GM19043 (cell line): ENCODE measurements at regions not wholly inside any gene's neighbourhood (a gene's known extent, or its start where the extent isn't known, plus 50 kb on each side); places are given as distances from the start of the nearest gene placed in this dataset.

Source experiments
- ATAC-seq: cut with Tn5 transposase; IDR thresholded peaks from one replicate; pipeline ENCODE4 v1.9.1; 2021; ENCODE audit warnings: low read depth; ENCODE audit not compliant: unreplicated experiment

DNA sequence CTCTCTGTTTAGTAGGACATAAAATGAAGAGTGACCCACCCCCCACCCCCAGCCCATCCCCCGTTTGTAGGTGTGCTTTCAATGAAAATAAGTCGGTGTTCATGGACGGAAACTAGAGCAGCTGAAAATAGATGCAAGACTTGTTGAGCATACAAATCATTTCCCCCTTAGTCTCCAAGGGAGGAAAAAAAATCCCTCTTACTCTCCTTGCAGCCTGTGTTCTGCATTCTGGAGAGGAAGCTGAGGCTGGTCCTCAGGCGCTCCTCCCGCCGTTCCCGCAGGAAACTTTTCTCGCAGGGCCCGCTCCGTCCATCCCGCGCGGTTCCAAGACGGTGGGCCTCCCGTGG is 259.0 kb upstream of the E2F7 start:
- no peak for ATAC-seq

DNA sequence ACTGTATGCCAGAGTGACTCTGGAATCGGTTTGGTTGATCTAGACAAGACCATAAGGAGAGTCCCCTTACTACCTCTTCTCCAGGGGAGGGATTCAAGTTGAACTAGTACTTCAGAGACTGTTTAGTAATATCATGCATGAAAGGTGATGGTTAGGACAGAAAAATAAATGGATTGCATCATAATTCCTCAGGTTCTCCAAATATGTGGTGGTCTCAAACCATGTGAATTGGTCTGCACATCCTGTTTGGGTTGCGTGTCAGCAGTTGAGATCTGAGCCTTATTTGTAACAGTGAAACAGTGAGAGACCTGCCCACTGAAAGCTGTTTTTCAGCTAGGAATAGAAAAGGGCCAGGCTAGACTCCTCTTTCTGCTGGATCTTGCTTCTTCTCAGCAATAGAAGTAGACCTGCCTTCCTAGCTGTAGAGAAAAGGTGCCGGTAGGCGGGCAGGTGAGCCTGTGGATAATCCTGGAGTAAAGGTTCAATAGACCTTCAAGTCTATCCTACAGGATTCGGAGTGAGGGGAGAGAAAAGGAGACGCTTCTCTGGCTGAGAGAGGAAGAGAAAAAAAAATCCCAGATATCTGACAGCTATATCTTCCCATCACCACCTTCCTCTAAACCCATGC is 258.5 kb upstream of the E2F7 start:
- no peak for ATAC-seq

DNA sequence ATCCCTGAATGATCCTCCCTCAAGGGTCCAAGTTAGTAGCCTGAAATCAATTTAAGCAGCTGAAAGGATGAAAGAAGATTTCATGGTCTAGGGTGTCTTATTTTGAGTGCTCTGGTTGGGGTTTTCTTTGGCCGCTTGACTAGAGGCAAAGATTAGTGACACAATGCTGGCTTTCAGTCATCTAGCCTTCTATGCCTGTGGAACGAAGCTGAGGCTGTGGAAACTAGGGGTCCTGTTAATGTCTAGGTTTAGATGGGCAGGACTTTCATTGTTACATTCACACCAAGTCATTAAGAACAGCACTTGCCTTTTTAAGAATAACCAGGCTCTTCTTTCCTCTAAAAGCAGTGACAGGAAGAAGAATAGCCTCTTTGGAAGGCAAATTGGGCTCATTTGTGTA is 253.8 kb upstream of the E2F7 start:
- no peak for ATAC-seq

DNA sequence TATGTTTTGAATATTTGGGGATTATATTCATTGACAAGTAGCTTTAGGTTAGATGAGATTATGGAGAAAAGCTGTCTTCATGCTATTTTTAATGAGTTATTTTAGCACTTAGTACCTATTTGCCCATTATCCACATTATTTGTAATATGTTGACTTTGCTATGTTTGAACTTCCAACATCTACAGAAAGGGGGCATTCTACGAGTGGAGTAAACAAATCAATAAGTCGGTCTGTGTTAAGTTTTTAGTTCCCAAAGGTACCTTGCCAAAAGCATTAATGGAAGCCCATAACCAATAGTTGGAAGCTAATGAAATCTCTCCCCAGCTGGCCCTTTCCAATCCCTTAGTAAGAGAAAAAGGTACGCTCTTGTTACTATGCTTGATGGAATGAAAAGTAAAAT is 250.0 kb upstream of the E2F7 start:
- ATAC-seq, result no peak

DNA sequence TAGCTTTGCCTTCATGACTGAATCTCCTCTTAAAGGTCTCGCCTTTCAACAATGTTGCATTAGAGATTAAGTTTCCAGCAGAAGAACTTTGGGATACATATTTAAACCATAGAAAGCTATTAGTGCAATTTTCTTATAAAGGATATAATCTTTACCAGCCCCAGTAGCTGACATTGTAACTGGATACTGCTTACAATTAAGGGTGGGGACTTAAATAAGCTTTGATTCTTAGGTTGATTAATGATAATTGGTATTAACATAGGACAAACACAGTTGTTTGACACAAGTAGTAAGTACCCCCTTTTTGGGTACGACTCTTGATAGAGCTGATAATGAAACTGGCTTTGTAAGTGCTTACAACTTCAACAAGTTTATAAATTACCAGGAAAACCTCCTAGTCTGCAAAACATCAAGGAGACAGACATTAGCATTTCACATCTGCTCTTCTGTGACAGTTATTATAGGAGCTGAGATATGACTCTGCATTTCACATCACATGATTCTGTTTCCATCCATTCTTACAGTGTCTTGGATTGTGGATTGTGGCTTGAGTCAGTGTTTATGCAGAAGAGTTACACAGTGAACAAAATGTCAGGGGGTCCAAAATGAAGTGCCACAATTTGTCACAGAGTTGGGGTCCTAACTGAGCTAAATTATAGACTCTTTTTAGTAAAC is 249.1 kb upstream of the E2F7 start:
- no peak for ATAC-seq

DNA sequence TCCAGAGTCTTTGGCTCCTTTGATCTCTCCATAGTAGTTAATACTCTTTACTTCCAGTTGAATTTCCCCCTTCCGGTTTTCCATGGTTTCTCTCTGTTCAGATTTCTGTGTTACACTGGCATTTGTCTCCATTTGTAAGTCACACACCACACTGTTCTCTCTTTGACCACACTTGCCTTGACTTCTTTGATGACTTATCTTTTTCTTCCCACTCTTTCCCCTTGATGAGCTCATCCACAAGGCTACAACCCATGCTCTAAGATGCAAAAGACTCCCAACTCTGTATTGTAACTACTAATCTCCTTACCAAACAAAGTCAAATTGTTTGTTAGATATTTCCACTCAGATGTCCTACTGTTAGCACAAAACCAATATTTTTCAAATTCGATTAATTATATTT is 242.7 kb upstream of the E2F7 start:
- no peak for ATAC-seq

DNA sequence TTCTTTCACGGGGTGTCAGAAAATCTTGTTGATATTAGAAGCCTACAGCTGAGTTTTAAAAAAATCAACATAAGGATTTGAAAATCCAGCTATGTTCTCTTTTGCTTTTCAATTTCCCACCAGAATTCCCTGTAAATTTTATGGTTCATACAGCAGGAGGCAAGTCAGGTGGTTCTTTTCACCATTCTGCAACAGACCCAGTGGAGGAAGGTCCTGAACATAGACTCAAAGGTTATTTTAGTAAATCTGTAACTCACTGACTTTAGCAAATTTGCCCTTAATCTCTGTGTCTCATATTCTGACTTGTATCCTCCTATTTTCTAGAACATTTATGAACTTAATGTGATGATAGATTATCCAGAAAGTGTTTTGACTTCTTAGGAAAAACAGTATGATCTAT is 235.4 kb upstream of the E2F7 start:
- ATAC-seq, result no peak

DNA sequence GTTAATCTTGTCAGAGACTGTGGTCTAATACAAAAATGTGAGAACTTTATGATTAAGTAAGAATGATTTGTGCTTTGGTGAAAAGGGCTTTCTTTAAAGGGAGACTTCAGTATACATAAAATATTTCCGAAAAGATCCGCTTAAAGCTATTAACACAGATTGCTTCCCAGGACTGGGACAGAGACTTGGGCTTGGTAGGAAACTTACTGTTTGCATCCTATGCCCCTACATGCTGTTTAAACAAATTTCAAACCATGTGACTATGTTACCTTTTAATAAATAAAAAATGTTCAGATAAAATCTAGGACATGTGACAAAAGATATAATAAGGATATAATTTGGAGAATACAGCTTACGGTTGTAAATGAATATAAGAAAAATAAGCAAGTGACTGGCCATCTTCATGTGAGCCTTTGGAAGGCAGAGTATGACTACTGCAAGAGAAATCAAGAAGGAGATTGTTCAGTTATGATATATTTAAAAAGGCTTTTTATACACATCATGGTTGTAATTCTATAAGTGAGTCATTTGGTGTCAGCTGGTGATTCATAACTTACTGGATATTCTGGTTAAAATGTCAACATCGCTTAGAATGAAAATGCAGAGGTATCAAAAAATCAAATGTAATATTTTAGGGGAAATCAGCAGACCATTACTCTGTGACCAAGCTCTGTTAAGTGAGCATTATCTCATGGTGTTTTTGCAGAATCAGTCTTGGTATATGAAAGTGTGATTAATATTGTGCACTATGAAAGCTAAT is 234.7 kb upstream of the E2F7 start:
- ATAC-seq, result no peak

DNA sequence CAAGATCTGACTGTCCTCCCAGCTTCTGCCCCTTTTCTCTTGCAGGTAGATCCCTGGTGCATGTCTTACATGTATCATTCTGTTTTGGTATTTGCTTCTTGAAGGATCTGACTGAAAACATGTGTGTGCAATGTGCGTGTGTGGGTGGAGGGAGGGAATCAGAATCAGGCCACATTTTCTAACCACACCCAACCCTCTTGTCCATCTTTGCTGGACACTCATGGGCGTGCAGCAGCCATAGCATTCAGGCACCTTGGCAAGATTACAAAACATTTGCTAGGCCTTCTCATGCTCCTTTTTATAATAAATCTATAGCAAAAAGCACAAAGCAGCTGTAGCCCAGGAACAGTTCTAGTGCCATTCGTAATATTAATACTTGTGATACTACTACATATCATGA is 233.6 kb upstream of the E2F7 start:
- ATAC-seq, result no peak

DNA sequence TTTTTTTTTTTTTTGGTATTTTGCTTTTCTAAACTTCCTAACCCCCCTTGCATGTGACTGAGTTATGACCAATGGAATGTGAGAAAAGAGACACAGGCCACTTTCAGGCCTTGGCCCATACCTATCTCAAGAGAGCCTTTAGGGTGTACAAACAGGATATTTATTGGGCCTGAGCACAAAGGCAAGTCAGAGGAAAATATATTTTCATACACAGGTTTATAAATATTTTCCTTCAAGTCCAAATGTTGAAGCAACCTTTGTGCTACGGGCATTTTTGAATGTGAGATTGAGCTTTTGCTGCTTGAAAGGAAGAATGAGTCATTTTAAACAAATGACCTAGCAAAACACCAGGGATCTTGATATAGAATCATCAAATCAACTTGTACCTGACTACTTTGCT is 228.6 kb upstream of the E2F7 start:
- ATAC-seq, result no peak

DNA sequence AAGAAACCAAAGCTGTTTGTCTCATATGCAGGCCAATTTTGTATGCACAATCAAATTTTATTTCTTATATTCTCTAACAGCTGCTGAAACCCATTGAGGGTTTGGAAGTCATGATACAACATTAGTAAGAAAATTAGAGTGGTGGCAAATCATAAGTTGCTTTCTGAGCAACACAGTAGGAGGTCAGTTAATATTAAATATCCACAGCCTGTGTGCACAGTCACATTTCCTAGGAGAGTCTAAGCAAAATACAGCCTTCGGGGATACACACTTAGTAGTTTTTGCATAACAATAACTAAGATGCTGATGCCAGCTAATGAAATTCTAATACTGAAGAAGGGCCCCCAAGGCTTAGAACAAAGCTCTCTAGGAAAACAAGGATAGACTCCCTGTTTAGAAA is 209.6 kb upstream of the E2F7 start:
- ATAC-seq, result no peak

DNA sequence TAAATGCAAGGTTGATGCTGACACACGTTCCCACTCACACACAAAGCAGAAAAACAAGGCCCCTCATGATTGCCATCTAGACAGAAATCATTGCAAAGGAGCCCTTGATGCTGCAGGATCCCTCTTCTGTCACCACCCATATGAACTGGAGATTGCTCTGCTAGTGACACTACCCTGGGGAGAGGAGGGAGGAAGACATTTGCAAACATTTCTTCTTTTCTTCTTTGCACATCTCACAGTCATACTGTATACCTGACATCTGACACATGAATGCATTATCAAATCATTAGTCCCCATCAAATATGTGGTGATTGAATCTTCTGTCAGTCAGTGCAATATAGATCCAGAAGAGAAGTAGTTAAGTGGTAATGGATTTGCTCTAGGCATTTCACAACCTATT is 208.5 kb upstream of the E2F7 start:
- no peak for ATAC-seq

DNA sequence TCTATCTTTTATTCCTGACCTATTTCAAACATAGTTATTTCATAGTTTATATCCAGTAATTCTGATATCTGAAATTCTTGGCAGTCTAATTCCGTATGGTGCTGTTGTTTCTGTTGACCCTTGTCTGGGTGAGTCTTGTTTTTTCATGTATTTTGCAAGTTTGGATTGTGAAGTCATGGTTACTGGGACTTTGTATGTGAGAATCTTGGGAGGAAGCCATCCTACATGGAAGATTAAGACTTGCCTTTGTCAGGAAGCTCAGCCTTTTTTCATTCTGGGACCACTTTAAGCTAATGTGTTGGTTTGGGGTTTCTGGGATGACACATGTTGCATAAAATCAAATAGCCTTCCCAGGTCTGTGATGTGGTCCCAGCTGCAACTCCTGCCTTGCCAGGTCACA is 191.6 kb upstream of the E2F7 start:
- ATAC-seq, result no peak

DNA sequence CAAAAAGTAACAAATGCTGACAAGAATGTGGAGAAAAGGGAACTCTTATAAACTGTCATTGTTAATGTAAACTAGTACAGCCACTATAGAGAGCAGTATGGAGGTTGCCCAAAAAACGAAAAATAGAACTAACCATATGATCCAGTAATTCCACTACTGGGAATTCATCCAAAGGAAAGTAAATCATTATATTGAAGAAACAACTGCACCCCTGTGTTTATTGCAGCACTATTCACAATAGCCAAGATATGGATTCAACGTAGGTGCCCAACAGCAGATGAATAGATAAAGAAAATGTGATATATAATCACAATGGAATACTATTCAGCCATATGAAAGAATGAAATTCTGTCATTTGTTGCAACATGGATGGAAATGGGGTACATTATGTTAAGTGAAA is 188.0 kb upstream of the E2F7 start:
- no peak for ATAC-seq

DNA sequence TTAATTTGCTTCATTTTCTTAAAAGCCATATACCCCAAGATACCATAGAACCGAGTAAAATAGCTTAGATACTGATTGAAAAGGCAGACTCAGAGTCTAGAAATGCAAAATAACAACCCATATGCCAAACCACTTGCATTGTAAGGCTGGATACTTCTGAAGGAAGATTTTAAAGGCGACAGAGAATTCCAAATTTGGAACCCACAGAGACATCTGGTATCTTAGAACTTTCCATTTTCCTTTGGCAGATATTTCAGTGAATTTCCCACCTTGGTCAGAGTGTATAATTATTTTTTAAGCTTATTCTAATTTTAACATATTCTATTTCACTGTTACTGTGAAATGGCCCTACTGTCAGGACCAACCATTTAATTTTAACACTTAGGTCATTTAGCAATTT is 186.4 kb upstream of the E2F7 start:
- ATAC-seq, result no peak

DNA sequence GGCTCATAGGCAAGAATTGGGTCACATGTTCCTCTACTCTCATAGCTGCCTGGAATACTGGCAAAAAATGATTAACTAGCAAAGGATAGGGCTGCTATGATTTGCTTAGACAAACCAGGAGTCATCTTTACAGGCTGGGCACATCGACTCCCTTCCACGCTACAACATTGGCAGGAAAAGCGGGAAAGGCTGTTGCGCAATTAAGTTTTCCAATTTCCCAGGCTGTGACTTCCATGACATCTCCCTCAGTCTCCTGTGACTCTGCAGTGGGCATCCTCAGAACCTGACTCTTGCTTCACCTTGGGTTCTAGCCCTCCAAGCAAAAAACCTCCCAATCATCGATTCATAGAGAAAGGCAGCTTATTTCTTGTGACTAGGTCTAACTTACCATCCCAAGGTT is 184.5 kb upstream of the E2F7 start:
- ATAC-seq, result no peak

DNA sequence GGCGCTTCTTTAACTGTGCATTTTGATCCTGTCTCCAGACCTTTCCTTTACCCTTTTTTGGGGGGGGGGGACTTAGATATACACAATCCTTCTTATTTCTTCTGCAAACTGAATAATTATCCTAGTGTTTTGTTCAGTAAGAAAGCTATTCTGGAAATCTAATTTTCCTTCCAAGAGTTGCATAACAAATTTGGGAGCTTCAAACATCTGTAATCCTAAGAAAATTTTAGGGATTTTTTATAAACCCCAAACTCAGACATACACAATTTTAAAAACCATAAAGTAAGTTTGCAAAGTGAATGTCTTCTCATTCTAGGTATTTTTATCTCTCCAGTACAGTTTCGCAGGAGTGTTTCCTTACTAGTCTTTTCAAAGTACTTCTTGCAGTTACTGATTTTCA is 182.7 kb upstream of the E2F7 start:
- no peak for ATAC-seq

DNA sequence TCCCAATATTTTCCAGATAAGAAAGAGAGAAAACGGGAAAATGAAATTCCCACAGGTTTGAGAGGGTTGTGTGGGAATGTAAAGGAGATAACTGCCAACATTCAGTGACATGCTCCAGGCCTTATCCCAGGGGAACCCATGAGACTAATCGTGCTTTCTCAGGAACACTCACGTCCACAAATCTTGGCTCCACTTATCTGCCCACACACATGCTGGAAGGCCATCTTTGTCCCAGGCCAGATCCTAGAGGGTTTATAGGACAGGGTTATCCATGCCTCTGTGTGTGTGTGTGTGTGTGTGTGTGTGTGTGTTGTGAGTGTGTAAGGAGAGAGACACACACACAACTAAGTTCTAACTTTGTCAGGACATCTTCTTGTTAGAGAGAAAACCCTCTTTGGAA is 182.2 kb upstream of the E2F7 start:
- no peak for ATAC-seq

DNA sequence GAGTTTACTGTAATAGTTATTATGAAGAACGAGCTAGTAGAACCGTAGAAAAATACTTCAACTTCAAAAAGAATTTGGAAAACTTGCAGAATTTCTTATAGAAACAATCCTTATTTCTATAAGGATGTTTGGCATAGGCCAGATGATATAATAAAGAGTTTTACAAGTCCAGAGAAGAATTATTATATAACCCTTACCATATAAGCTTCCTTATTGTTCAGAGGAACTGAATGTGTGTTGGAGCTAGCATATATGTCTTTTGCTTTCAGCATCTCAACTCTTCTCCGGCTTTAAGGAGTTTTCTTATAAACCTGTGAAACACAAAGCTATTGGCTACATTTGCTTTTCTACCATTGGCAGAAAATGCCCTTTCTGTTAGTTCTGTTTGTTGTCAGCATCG is 178.0 kb upstream of the E2F7 start:
- no peak for ATAC-seq

DNA sequence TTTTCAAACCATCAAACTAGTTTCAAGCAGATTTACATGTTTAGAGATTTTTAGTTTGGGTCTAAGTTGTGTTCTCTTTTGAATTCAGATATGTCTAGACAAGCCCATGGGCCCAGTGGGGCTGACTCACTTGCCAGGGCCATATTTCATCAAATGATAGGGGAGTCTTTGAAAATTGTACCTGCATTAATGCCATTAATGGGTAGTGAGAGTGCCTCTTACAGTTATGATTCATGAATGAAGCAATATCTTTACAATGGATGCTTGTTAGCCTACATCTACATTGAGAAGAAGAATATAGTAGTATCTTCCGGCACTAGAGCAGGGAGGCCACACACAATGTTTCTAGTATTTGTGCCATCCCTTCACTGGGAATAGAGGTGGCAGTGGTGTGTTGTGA is 174.2 kb upstream of the E2F7 start:
- ATAC-seq, result no peak

DNA sequence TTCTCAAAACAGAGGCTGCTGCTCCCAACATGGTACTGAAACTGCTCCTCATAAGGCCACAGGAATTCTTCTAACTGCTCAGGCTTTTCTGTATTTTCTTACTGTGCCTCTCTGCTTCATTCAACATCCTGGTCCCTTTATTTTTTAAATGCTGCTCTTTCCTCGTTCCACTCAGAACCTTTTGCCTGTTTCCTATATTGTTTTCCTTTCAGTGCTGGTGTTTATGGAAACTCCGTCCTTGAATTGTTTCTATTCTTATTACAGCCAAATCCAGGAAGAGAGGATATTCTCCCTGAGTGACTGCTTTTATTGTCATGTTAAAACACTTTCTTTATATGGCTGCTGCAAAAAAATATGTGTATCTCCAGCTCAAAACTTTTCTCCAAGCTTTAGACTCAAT is 173.0 kb upstream of the E2F7 start:
- no peak for ATAC-seq

DNA sequence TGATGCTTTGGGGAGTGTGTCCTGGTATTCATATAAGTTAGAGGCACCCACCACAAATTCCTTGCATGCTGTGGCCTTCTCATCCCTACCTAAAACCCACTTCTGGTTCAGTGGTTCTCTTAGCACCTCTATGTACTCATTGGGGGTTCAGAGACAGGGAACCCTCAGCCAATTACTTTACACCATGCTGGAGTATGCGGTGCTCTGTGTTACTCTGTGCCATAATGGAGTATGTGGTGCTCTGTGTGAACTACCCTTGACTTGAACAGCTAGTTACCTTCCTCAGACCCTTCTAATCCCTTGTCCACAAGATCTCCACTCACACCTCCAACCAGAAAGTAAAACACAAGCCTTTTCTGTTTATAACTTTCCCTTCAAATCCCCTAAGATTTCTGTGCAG is 172.5 kb upstream of the E2F7 start:
- no peak for ATAC-seq
